SU-DHL-6 (cell line): ENCODE measurements at regions not wholly inside any gene's neighbourhood (a gene's known extent, or its start where the extent isn't known, plus 50 kb on each side); places are given as distances from the start of the nearest gene placed in this dataset.

Experiments
- H2AFZ ChIP-seq: fragments of 200-600 bp; sonication (generic); 2 replicates; pipeline ENCODE4 v1.6.1; 2014; ENCODE audit warnings: low read depth, mild to moderate bottlenecking, moderate library complexity, mixed read lengths, antibody characterized with exemption, low read length; ENCODE audit not compliant: severe bottlenecking
- H3F3A ChIP-seq: fragments of 200-600 bp; shearing (Covaris generic); 2 replicates; pipeline ENCODE4 v1.6.0; 2016; ENCODE audit warnings: antibody characterized with exemption, mild to moderate bottlenecking; ENCODE audit not compliant: insufficient read depth
- H3K27ac ChIP-seq: fragments of 200-600 bp; sonication (generic); 2 replicates; pipeline ENCODE4 v1.5.1; 2016; ENCODE audit warnings: low read depth, mild to moderate bottlenecking, low read length, moderate library complexity, mixed read lengths
- H3K27me3 ChIP-seq: fragments of 200-600 bp; sonication (generic), shearing (Covaris generic); 2 replicates; pipeline ENCODE4 v1.6.0; 2014; ENCODE audit warnings: mild to moderate bottlenecking, low read length
- H3K36me3 ChIP-seq: fragments of 200-600 bp; sonication (generic); 2 replicates; pipeline ENCODE4 v1.6.1; 2014; ENCODE audit warnings: mild to moderate bottlenecking, low read length, mixed read lengths
- H3K4me2 ChIP-seq: fragments of 300-600, 200-600 bp; shearing (Covaris generic), sonication (generic); 2 replicates; pipeline ENCODE4 v1.6.0; 2014; ENCODE audit warnings: low read length, low read depth, mild to moderate bottlenecking; ENCODE audit not compliant: poor library complexity, severe bottlenecking
- H3K4me3 ChIP-seq: fragments of 200-600 bp; sonication (generic); 2 replicates; pipeline ENCODE4 v1.5.1; 2014; ENCODE audit warnings: antibody characterized with exemption, low read length, mild to moderate bottlenecking, mixed read lengths; ENCODE audit not compliant: insufficient read depth, poor library complexity, severe bottlenecking
- H3K79me2 ChIP-seq: fragments of 200-600 bp; sonication (generic); 2 replicates; pipeline ENCODE4 v1.6.1; 2014; ENCODE audit warnings: mild to moderate bottlenecking, low read length, moderate library complexity; ENCODE audit not compliant: insufficient read depth
- H3K9ac ChIP-seq: fragments of 200-600 bp; sonication (generic); 2 replicates; pipeline ENCODE4 v1.7.0; 2014; ENCODE audit warnings: mild to moderate bottlenecking, low read length
- H3K9me2 ChIP-seq: fragments of 200-600 bp; sonication (generic); replicated peaks from 2 replicates; pipeline ENCODE4 v1.6.1; 2014; ENCODE audit warnings: low read length; ENCODE audit not compliant: insufficient read depth
- H3K9me3 ChIP-seq: fragments of 200-600 bp; sonication (generic); 2 replicates; pipeline ENCODE4 v1.6.1; 2014; ENCODE audit warnings: low read length, mixed read lengths; ENCODE audit not compliant: insufficient read depth
- H4K20me1 ChIP-seq: fragments of 200-600 bp; sonication (generic); 2 replicates; pipeline ENCODE4 v1.6.1; 2014; ENCODE audit warnings: low read depth, mild to moderate bottlenecking, antibody characterized with exemption, low read length, moderate library complexity, mixed read lengths
- EZH2phosphoT487 ChIP-seq: fragments of 200-600 bp; sonication (generic), shearing (Covaris generic); conservative IDR thresholded peaks from 2 replicates; pipeline ENCODE4 v1.6.1; 2018; ENCODE audit warnings: mild to moderate bottlenecking, antibody characterized with exemption, low read length, moderate library complexity, mixed read lengths
- TF ChIP-seq, protein P1 (sequence below): fragments of 200-600 bp; sonication (generic); IDR thresholded peaks from one replicate; pipeline ENCODE4 v1.5.1; 2017; ENCODE audit warnings: antibody characterized with exemption, mild to moderate bottlenecking, low read length, moderate library complexity; ENCODE audit not compliant: insufficient read depth, poor library complexity, severe bottlenecking

DNA sequence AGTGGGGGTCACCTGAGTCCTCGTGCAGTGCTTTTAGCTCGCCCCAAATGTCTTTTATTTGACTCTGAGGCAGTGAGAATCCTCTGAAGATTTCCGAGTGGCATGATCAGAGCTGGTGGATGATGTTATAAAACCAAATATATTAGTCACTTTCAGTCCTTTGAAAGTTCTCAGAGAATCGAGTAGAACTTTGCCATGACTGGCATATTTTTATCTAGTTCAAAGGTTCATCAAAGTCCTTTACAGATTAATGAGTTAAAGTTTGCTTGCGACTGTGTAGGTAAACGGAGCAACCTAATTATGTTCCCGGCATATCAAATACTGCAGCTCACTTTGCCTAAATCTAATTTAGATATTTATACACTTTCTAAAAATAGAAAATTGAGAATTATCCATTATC lies 498.5 kb upstream of the NOX3 start:
- no peaks in the 10 kb centered on the region for H3K27me3 ChIP-seq
- no peak overlapping the region for H3K4me2 ChIP-seq
- H3K9me3 ChIP-seq = no peaks in the 10 kb centered on the region
- H3K36me3 ChIP-seq = no peaks in the 10 kb centered on the region
- no peak overlapping the region for H2AFZ ChIP-seq
- no peaks in the 10 kb centered on the region for H3K9me2 ChIP-seq
- no peaks in the 10 kb centered on the region for H3K79me2 ChIP-seq
- H4K20me1 ChIP-seq = no peaks in the 10 kb centered on the region
- TF ChIP-seq EZH2phosphoT487 = no peak
- TF ChIP-seq, protein P1, sequence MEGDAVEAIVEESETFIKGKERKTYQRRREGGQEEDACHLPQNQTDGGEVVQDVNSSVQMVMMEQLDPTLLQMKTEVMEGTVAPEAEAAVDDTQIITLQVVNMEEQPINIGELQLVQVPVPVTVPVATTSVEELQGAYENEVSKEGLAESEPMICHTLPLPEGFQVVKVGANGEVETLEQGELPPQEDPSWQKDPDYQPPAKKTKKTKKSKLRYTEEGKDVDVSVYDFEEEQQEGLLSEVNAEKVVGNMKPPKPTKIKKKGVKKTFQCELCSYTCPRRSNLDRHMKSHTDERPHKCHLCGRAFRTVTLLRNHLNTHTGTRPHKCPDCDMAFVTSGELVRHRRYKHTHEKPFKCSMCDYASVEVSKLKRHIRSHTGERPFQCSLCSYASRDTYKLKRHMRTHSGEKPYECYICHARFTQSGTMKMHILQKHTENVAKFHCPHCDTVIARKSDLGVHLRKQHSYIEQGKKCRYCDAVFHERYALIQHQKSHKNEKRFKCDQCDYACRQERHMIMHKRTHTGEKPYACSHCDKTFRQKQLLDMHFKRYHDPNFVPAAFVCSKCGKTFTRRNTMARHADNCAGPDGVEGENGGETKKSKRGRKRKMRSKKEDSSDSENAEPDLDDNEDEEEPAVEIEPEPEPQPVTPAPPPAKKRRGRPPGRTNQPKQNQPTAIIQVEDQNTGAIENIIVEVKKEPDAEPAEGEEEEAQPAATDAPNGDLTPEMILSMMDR = no peak
- no peaks in the 10 kb centered on the region for H3F3A ChIP-seq
- H3K27ac ChIP-seq = no peak overlapping the region
- H3K4me3 ChIP-seq = no peak overlapping the region
- H3K9ac ChIP-seq = no peak overlapping the region

DNA sequence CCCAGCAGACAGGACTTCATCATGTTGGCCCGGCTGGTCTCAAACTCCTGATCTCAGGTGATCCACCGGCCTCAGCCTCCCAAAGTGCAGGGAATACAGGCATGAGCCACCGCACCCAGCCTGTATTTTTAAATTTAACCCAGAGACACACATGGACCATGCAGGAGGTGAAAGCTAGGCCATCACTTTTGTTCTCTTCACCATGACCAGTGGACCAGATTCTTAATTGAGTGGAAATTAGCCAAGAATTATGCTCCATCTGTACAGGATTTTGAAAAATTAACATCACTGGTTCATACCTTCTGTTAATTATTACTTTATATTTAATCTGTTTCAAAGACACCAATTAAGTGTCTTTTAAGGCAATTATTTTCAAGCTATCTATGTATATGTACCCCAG lies 493.6 kb upstream of the NOX3 start:
- no peaks in the 10 kb centered on the region for H3K9me2 ChIP-seq
- no peaks in the 10 kb centered on the region for H3F3A ChIP-seq
- no peaks in the 10 kb centered on the region for H4K20me1 ChIP-seq
- H3K36me3 ChIP-seq = no peaks in the 10 kb centered on the region
- TF ChIP-seq EZH2phosphoT487 = no peak
- TF ChIP-seq, protein P1 = no peak
- H2AFZ ChIP-seq = no peak overlapping the region
- no peaks in the 10 kb centered on the region for H3K79me2 ChIP-seq
- H3K27ac ChIP-seq = no peak overlapping the region
- no peaks in the 10 kb centered on the region for H3K27me3 ChIP-seq
- H3K9ac ChIP-seq = no peak overlapping the region
- H3K4me3 ChIP-seq = no peak overlapping the region
- no peak overlapping the region for H3K4me2 ChIP-seq
- peaks cover 18% of the 10 kb centered on the region; the same call in 1 of the 2 replicates for H3K9me3 ChIP-seq

DNA sequence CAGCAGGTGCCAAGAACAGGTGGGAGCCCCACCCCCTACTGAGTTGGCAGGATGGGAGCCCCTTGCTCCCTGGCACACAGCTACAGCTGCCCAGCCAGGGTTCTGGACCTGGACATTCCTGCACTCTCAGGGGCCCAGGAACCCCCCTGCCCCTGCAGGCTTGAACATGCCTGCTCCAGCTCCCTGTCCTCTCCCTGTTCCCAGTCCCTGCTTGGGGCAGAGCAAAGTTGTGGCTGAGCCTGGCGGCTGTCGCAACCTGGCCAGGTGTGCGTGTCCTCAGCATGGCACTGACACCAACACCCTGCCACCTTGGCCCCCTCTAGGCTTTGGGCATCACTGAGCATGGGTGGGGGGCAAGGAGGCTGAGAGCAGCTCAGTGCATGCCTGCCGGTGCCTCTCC lies 491.2 kb upstream of the NOX3 start:
- Histone ChIP-seq H3K9me2 (no peaks in the 10 kb centered on the region), H3K27ac (no peak overlapping the region), H4K20me1 (no peaks in the 10 kb centered on the region), H3K9me3 (peaks cover 18% of the 10 kb centered on the region; the same call in 1 of the 2 replicates), H3K27me3 (no peaks in the 10 kb centered on the region), H3K79me2 (no peaks in the 10 kb centered on the region), H3F3A (no peaks in the 10 kb centered on the region), H2AFZ (no peak overlapping the region), H3K9ac (no peak overlapping the region), H3K4me3 (no peak overlapping the region), H3K36me3 (no peaks in the 10 kb centered on the region), H3K4me2 (no peak overlapping the region)
- no peak for TF ChIP-seq EZH2phosphoT487
- TF ChIP-seq, protein P1 = no peak

DNA sequence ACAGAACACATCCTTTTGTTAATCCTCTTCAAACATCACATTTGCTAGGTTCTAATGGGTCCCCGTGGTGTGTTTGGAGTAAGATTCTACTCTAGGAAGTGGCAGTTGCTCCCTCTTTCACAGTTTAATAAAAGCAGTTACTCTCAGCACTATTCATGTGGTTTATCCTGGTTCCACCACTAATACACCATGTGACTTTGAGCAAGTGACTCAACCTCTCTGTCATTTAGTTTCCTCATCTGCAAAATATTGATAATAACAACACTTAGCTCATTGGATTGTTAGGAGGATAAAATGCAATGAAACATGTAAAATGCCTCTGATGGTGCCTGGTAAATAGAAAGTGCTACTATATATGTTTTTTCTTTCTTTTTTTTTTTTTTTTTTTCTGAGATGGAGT lies 488.0 kb upstream of the NOX3 start:
- no peak overlapping the region for H3K9ac ChIP-seq
- no peaks in the 10 kb centered on the region for H3K79me2 ChIP-seq
- H3K9me2 ChIP-seq = no peaks in the 10 kb centered on the region
- H3K27ac ChIP-seq = no peak overlapping the region
- no peak for TF ChIP-seq EZH2phosphoT487
- TF ChIP-seq, protein P1 = no peak
- no peak overlapping the region for H3K4me2 ChIP-seq
- no peak overlapping the region for H2AFZ ChIP-seq
- peaks cover 18% of the 10 kb centered on the region; the same call in 1 of the 2 replicates for H3K9me3 ChIP-seq
- no peaks in the 10 kb centered on the region for H3K36me3 ChIP-seq
- no peaks in the 10 kb centered on the region for H3K27me3 ChIP-seq
- H3K4me3 ChIP-seq = no peak overlapping the region
- no peaks in the 10 kb centered on the region for H3F3A ChIP-seq
- no peaks in the 10 kb centered on the region for H4K20me1 ChIP-seq
